ENCODE measurements at regions not wholly inside any gene's neighbourhood (a gene's known extent, or its start where the extent isn't known, plus 50 kb on each side); places are given as distances from the start of the nearest gene placed in this dataset.

- no peak for TF ChIP-seq JUND (IDR thresholded peaks at IDR 0.05; ENCODE audit: low read depth)
- in situ Hi-C loops (cut with HindIII; ENCODE audit: low pct_unique_long_range_greater_than_20kb, low sequenced_read_pairs) = no loop called here
- DNase-seq (ENCODE audit: low read depth in 1 of 2, low spot score in 1 of 2) = no peak
Observed at GRCh38 chr20:41798930-41799502, 180.8 kb upstream of the CHD6 start.

- TF ChIP-seq JUND (IDR thresholded peaks at IDR 0.05; ENCODE audit: low read depth) = no peak
- in situ Hi-C loops (cut with HindIII; ENCODE audit: low pct_unique_long_range_greater_than_20kb, low sequenced_read_pairs) = no loop called here
- peak in 1 of 2 experiments; percentile 19 for DNase-seq (ENCODE audit: low read depth in 1 of 2, low spot score in 1 of 2)
Observed at GRCh38 chr20:41786158-41786557, 168.0 kb upstream of the CHD6 start.

DNA sequence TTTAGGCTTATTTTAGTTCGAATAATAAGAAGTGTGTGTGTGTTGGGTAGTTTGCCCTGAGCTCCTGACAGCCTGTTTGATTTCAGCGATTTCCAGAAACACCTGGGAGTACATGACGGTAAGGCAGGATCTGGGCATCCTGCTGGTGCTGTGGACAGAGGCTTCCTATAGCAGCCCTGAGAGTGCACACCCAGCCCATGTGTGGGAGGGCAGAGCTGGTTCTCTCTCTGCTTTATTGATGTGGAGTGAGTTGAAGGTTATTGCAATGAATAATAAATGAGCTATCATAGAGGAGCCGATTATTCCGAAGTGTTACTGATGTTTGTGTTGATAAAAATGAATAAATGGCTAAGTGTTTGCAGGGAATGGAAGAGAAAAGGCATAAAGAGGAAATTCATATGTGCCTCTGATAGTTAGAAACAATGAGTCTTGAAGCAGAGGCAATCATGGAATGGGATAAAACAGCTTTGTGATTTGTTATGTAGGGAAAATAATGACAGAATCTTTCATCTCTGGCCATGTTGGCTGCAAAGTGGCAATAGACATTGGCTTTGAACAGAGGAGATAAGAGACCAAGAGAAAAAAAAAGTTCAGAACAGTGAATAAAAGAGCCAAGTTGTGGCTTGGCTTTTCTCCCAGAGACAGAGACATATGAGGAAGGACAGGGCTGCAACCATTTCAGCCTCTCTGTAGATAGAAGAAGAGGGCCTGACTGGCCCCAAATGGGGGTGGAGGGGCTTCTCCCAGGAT lies 166.2 kb upstream of the CHD6 start:
- in situ Hi-C loops (cut with HindIII; ENCODE audit: low pct_unique_long_range_greater_than_20kb, low sequenced_read_pairs) = no loop called here
- DNase-seq (ENCODE audit: low read depth in 1 of 2, low spot score in 1 of 2) = peak in 1 of 2 experiments; percentile 19
- TF ChIP-seq JUND (IDR thresholded peaks at IDR 0.05; ENCODE audit: low read depth) = no peak

- TF ChIP-seq JUND (IDR thresholded peaks at IDR 0.05; ENCODE audit: low read depth) = no peak
- in situ Hi-C loops (cut with HindIII; ENCODE audit: low pct_unique_long_range_greater_than_20kb, low sequenced_read_pairs) = no loop called here
Observed at GRCh38 chr20:41783423-41784208, 165.4 kb upstream of the CHD6 start.

GRCh38 chr20:41782730-41783406 lies 164.7 kb upstream of the CHD6 start:
- in situ Hi-C loops (cut with HindIII; ENCODE audit: low pct_unique_long_range_greater_than_20kb, low sequenced_read_pairs) = no loop called here
- DNase-seq (ENCODE audit: low read depth in 1 of 2, low spot score in 1 of 2) = no peak
- no peak for TF ChIP-seq JUND (IDR thresholded peaks at IDR 0.05; ENCODE audit: low read depth)

More at GRCh38 chr20:41783423-41784208, 165.4 kb upstream of the CHD6 start:
- no peak for DNase-seq (ENCODE audit: low read depth in 1 of 2, low spot score in 1 of 2)

GRCh38 chr20:41782255-41782654 lies 164.1 kb upstream of the CHD6 start:
- DNase-seq (ENCODE audit: low read depth in 1 of 2, low spot score in 1 of 2) = no peak
- no peak for TF ChIP-seq JUND (IDR thresholded peaks at IDR 0.05; ENCODE audit: low read depth)
- in situ Hi-C loops (cut with HindIII; ENCODE audit: low pct_unique_long_range_greater_than_20kb, low sequenced_read_pairs) = no loop called here

DNA sequence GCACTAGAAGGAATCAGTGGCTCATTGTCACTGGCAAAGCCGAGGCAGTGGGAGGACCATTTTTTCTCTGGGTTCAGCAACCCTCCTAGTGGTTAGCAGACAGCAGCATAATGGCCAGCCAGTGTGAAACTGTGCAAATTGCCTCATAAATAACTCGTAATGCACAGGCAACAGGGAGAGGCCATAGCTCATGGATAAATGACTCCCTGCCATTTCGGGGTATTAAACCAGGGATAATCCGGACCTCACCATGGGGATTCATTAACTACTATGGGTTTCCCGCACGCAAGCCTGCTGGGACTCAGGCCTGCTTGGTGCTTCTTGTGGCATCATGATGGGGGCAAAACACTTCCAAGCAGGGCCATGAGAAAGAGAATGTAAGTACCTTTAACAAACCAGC lies 158.2 kb upstream of the CHD6 start:
- no peak for DNase-seq (ENCODE audit: low read depth in 1 of 2, low spot score in 1 of 2)
- TF ChIP-seq JUND (IDR thresholded peaks at IDR 0.05; ENCODE audit: low read depth) = no peak
- in situ Hi-C loops (cut with HindIII; ENCODE audit: low pct_unique_long_range_greater_than_20kb, low sequenced_read_pairs) = no loop called here

- in situ Hi-C loops (cut with HindIII; ENCODE audit: low pct_unique_long_range_greater_than_20kb, low sequenced_read_pairs) = no loop called here
- DNase-seq (ENCODE audit: low read depth in 1 of 2, low spot score in 1 of 2) = no peak
- TF ChIP-seq JUND (IDR thresholded peaks at IDR 0.05; ENCODE audit: low read depth) = no peak
Observed at GRCh38 chr20:41774291-41774690, 156.1 kb upstream of the CHD6 start.

- no peak for TF ChIP-seq JUND (IDR thresholded peaks at IDR 0.05; ENCODE audit: low read depth)
- in situ Hi-C loops (cut with HindIII; ENCODE audit: low pct_unique_long_range_greater_than_20kb, low sequenced_read_pairs) = no loop called here
- no peak for DNase-seq (ENCODE audit: low read depth in 1 of 2, low spot score in 1 of 2)
Observed at GRCh38 chr20:41770965-41771364, 152.8 kb upstream of the CHD6 start.

GRCh38 chr20:41770427-41770826 lies 152.2 kb upstream of the CHD6 start:
- TF ChIP-seq JUND (IDR thresholded peaks at IDR 0.05; ENCODE audit: low read depth) = no peak
- in situ Hi-C loops (cut with HindIII; ENCODE audit: low pct_unique_long_range_greater_than_20kb, low sequenced_read_pairs) = no loop called here
- no peak for DNase-seq (ENCODE audit: low read depth in 1 of 2, low spot score in 1 of 2)

GRCh38 chr20:41769592-41770018 lies 151.4 kb upstream of the CHD6 start:
- no peak for TF ChIP-seq JUND (IDR thresholded peaks at IDR 0.05; ENCODE audit: low read depth)

GRCh38 chr20:41750137-41750536 lies 132.0 kb upstream of the CHD6 start:
- in situ Hi-C loops (cut with HindIII; ENCODE audit: low pct_unique_long_range_greater_than_20kb, low sequenced_read_pairs) = no loop called here
- no peak for TF ChIP-seq JUND (IDR thresholded peaks at IDR 0.05; ENCODE audit: low read depth)
- no peak for DNase-seq (ENCODE audit: low read depth in 1 of 2, low spot score in 1 of 2)

More at GRCh38 chr20:41769592-41770018, 151.4 kb upstream of the CHD6 start:
- DNase-seq (ENCODE audit: low read depth in 1 of 2, low spot score in 1 of 2) = peak in 1 of 2 experiments; percentile 69
- in situ Hi-C loops (cut with HindIII; ENCODE audit: low pct_unique_long_range_greater_than_20kb, low sequenced_read_pairs) = no loop called here
